HFFc6 (cell line): ENCODE measurements at regions not wholly inside any gene's neighbourhood (a gene's known extent, or its start where the extent isn't known, plus 50 kb on each side); places are given as distances from the start of the nearest gene placed in this dataset.

Source experiments
- DNase-seq: peaks from one replicate; pipeline ENCODE4 v3.0.0-alpha.2; 2018
- H3K27ac Mint-ChIP-seq: 2 replicates; pipeline ENCODE4 v1.8.0; 2020; ENCODE audit warnings: mild to moderate bottlenecking, mixed read lengths
- H3K27me3 Mint-ChIP-seq: 2 replicates; pipeline ENCODE4 v1.8.0; 2021; ENCODE audit warnings: mild to moderate bottlenecking, moderate library complexity, mixed read lengths; ENCODE audit not compliant: insufficient read depth
- H3K36me3 Mint-ChIP-seq: 2 replicates; pipeline ENCODE4 v1.8.0; 2021; ENCODE audit warnings: low read depth, mixed read lengths
- H3K4me1 Mint-ChIP-seq: 2 replicates; pipeline ENCODE4 v1.8.0; 2020; ENCODE audit warnings: low read depth, mixed read lengths
- H3K4me3 Mint-ChIP-seq: 2 replicates; pipeline ENCODE4 v1.8.0; 2020; ENCODE audit warnings: mild to moderate bottlenecking, moderate library complexity, mixed read lengths
- H3K9me3 Mint-ChIP-seq: 2 replicates; pipeline ENCODE4 v1.8.0; 2020; ENCODE audit warnings: mild to moderate bottlenecking, mixed read lengths
- TF ChIP-seq, protein P1 (sequence below): fragments of 200-600 bp; sonication (generic); IDR thresholded peaks from 2 replicates; pipeline ENCODE4 v1.5.0; 2021; ENCODE audit warnings: antibody characterized with exemption, mild to moderate bottlenecking

DNA sequence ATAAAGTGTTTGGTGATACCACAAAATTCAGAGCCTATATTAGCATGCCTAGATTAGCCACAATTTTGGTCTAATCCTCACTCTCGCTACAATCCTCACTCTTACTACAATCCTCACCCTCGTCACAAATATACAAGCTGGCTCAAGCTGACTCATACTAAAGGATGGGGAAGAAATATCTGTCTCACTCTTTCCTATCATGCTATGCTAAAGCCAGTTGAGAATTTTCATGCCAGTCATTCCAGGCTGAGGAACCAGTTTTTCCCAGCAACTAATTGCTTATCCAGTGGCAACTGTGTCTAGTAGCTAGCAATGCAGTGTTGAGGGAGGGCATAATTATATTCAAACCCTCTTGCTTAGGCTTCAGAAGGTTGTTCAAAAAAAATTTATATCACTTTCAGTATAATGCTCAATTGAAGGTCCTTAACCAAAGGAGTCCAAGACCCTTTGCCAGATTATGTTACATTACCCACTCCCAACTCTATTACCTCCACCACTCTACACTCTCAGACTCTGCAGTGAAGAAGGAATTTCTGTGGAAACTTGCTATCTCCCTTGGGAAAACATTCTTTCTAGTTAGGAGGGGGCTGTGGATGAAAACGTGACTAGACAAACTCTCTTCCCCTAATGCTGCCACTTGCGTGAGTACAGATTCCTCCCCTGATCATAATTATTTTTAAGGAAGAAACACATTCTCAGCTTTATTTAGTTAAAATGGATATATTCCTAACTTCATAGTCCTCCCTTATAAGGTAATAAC lies 810.3 kb upstream of the ACO1 start:
- H3K4me1 Mint-ChIP-seq, result no peaks in the 10 kb centered on the region
- peaks cover 29% of the 10 kb centered on the region for H3K9me3 Mint-ChIP-seq
- no peak overlapping the region for H3K27ac Mint-ChIP-seq
- H3K27me3 Mint-ChIP-seq, result no peaks in the 10 kb centered on the region
- H3K4me3 Mint-ChIP-seq, result no peak overlapping the region
- no peak for DNase-seq
- 0 out of 2 replicates have a peak, but pooled peaks cover 5% of the 10 kb centered on the region for H3K36me3 Mint-ChIP-seq
- TF ChIP-seq, protein P1, sequence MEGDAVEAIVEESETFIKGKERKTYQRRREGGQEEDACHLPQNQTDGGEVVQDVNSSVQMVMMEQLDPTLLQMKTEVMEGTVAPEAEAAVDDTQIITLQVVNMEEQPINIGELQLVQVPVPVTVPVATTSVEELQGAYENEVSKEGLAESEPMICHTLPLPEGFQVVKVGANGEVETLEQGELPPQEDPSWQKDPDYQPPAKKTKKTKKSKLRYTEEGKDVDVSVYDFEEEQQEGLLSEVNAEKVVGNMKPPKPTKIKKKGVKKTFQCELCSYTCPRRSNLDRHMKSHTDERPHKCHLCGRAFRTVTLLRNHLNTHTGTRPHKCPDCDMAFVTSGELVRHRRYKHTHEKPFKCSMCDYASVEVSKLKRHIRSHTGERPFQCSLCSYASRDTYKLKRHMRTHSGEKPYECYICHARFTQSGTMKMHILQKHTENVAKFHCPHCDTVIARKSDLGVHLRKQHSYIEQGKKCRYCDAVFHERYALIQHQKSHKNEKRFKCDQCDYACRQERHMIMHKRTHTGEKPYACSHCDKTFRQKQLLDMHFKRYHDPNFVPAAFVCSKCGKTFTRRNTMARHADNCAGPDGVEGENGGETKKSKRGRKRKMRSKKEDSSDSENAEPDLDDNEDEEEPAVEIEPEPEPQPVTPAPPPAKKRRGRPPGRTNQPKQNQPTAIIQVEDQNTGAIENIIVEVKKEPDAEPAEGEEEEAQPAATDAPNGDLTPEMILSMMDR, result no peak

DNA sequence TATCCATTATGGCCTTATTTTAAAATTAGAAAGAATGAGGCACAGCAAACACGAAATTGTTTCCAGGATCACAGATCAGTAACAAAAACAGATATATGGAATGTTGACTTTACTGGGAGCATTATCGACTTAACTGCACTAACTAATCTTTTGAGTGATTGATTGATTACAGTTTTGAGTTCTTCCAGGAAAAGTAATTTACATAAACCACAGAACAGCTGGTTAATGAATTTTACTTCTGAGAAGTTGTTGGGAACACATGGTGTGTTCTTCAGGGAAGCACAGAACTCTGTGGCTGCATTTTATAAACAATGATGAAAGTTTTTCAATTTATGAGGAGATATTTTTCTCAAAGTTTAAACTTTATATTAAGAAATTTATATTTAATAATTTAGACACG lies 802.4 kb upstream of the ACO1 start:
- no peaks in the 10 kb centered on the region for H3K4me1 Mint-ChIP-seq
- TF ChIP-seq, protein P1, result no peak
- H3K36me3 Mint-ChIP-seq, result no peaks in the 10 kb centered on the region
- no peak overlapping the region for H3K4me3 Mint-ChIP-seq
- peaks cover 2% of the 10 kb centered on the region; the same call in 1 of the 2 replicates for H3K27me3 Mint-ChIP-seq
- DNase-seq, result no peak
- peaks cover 21% of the 10 kb centered on the region for H3K9me3 Mint-ChIP-seq
- no peak overlapping the region for H3K27ac Mint-ChIP-seq

DNA sequence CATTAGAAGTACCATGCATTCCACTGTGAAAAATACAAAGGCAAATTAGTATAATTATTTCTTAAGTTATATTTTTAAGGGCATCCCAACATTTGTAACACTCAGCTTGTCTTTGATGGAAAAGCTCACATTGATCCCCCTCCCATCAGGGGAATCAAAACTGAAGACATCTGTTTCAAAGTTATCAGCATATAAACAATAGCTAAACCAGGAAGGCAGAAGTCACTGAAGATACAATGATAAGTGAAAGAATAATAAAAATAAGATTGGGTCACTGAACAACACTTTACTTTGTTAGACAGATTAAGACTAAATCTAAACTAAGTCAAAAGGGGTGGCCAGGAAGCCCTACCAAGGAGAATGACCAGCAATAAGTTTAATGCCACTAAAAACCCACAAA lies 801.9 kb upstream of the ACO1 start:
- TF ChIP-seq, protein P1, result no peak
- H3K36me3 Mint-ChIP-seq, result peaks cover under 1% of the 10 kb centered on the region
- no peaks in the 10 kb centered on the region for H3K4me1 Mint-ChIP-seq
- no peak overlapping the region for H3K27ac Mint-ChIP-seq
- H3K9me3 Mint-ChIP-seq, result peaks cover 25% of the 10 kb centered on the region
- peaks cover 2% of the 10 kb centered on the region; the same call in 1 of the 2 replicates for H3K27me3 Mint-ChIP-seq
- no peak for DNase-seq
- H3K4me3 Mint-ChIP-seq, result no peak overlapping the region

DNA sequence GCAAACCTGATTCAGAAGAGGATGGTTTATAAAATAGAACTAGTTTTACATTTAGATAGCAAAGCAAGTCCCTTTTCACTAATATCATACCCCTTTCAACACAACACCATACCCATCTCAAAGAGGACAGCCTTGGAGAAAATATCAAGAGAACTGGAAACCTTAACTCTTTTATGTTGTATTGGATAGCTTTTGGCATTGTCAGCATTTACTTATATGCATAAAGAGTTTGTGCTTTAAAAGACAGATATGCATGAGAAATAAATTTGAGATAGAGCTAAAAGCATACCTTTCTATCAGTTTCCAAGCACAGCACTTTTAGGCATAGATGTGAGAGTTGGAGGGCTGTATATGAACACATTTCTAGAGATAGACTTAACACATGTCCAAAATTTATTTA lies 799.3 kb upstream of the ACO1 start:
- H3K27me3 Mint-ChIP-seq, result peaks cover 2% of the 10 kb centered on the region; the same call in 1 of the 2 replicates
- H3K27ac Mint-ChIP-seq, result no peak overlapping the region
- TF ChIP-seq, protein P1, result no peak
- peaks cover 6% of the 10 kb centered on the region for H3K36me3 Mint-ChIP-seq
- H3K4me3 Mint-ChIP-seq, result no peak overlapping the region
- H3K4me1 Mint-ChIP-seq, result no peaks in the 10 kb centered on the region
- DNase-seq, result no peak
- H3K9me3 Mint-ChIP-seq, result peaks cover 30% of the 10 kb centered on the region

DNA sequence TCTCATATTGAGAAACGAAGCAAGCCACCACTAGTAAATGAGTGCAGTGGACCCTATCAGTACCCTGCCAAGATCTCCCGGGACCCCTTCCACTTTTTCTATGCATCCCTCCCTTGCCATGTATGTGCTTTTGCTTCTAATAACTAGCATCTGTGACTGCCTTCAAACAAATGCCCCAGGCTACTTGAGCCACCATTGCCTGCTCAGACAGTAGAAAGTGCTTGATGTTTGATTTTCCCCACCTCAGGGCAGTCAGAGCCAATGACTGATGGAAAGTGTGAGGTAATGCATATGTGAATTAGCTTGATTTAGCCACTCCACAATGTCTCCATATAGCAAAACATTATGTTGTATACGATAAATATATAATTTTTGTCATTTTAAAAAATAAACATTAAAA lies 797.3 kb upstream of the ACO1 start:
- Mint-ChIP-seq H3K4me1 (no peaks in the 10 kb centered on the region), H3K27me3 (no peaks in the 10 kb centered on the region), H3K27ac (no peak overlapping the region), H3K9me3 (peaks cover 19% of the 10 kb centered on the region), H3K4me3 (no peak overlapping the region), H3K36me3 (peaks cover 6% of the 10 kb centered on the region)
- no peak for DNase-seq
- TF ChIP-seq, protein P1, result no peak
